Non-pigmented ciliary epithelial cell (primary cell): ENCODE measurements at regions not wholly inside any gene's neighbourhood (a gene's known extent, or its start where the extent isn't known, plus 50 kb on each side); places are given as distances from the start of the nearest gene placed in this dataset.
"Not testable (repeated sequence)": the region's sequence is repeated elsewhere in the genome, so short reads cannot be mapped to it uniquely, and the experiment has no call there.

ENCODE experiments used
- DNase-seq: peaks from one replicate; pipeline ENCODE4 v3.0.0-alpha.2; 2010; ENCODE audit warnings: low read depth

GRCh38 chr20:12821249-12821648, 187.5 kb upstream of the SPTLC3 start:
- DNase-seq = no peak

GRCh38 chr20:12823734-12824133, 185.0 kb upstream of the SPTLC3 start:
- no peak for DNase-seq

GRCh38 chr20:12824328-12825225, 184.2 kb upstream of the SPTLC3 start:
- no peak for DNase-seq

GRCh38 chr20:12825226-12825595, 183.6 kb upstream of the SPTLC3 start:
- no peak for DNase-seq

- DNase-seq = no peak
Measured at GRCh38 chr20:12827816-12828385, 180.9 kb upstream of the SPTLC3 start.

GRCh38 chr20:12829170-12829569, 179.6 kb upstream of the SPTLC3 start:
- no peak for DNase-seq

GRCh38 chr20:12833861-12834260, 174.9 kb upstream of the SPTLC3 start:
- no peak for DNase-seq

- DNase-seq = no peak
Measured at GRCh38 chr20:12835999-12836398, 172.8 kb upstream of the SPTLC3 start.

GRCh38 chr20:12837646-12838045, 171.1 kb upstream of the SPTLC3 start:
- DNase-seq = no peak

GRCh38 chr20:12838261-12838866, 170.4 kb upstream of the SPTLC3 start:
- DNase-seq = no peak

- no peak for DNase-seq
Measured at GRCh38 chr20:12847872-12848271, 160.9 kb upstream of the SPTLC3 start.

- DNase-seq = no peak
Measured at GRCh38 chr20:12849225-12849910, 159.4 kb upstream of the SPTLC3 start.

GRCh38 chr20:12857643-12858042, 151.1 kb upstream of the SPTLC3 start:
- not testable (repeated sequence) for DNase-seq

GRCh38 chr20:12860619-12861247, 148.0 kb upstream of the SPTLC3 start:
- no peak for DNase-seq

GRCh38 chr20:12869669-12870068, 139.1 kb upstream of the SPTLC3 start:
- no peak for DNase-seq

- no peak for DNase-seq
Measured at GRCh38 chr20:12870588-12870987, 138.2 kb upstream of the SPTLC3 start.

- no peak for DNase-seq
Measured at GRCh38 chr20:12874933-12875332, 133.8 kb upstream of the SPTLC3 start.

- DNase-seq = no peak
Measured at GRCh38 chr20:12875510-12875909, 133.3 kb upstream of the SPTLC3 start.

- peak; percentile 70 for DNase-seq
Measured at GRCh38 chr20:12882832-12883506, 125.8 kb upstream of the SPTLC3 start.

- DNase-seq = no peak
Measured at GRCh38 chr20:12883507-12883885, 125.3 kb upstream of the SPTLC3 start.

GRCh38 chr20:12886618-12887363, 122.0 kb upstream of the SPTLC3 start:
- no peak for DNase-seq
